Activated CD4-positive, alpha-beta T cell treated with anti-CD3 and anti-CD28 coated beads for 24 hours (primary cell): ENCODE measurements at regions not wholly inside any gene's neighbourhood (a gene's known extent, or its start where the extent isn't known, plus 50 kb on each side); places are given as distances from the start of the nearest gene placed in this dataset.
A peak's percentile ranks its signal among the peaks of the same experiment; 100 is the strongest.

Experiments used
- DNase-seq, 2 donors: peaks; one replicate each; pipeline ENCODE4 v3.0.0-alpha.2; 2020; ENCODE audit warnings: low read depth in 2 of 2

GRCh38 chr4:57492251-57492878 lies 382.2 kb upstream of the IGFBP7 start:
- no peak for DNase-seq

- no peak for DNase-seq
Observed at GRCh38 chr4:57491388-57491787, 381.2 kb upstream of the IGFBP7 start.

- DNase-seq, result no peak
Observed at GRCh38 chr4:57490520-57491255, 380.5 kb upstream of the IGFBP7 start.

- DNase-seq, result no peak
Observed at GRCh38 chr4:57488366-57489162, 378.4 kb upstream of the IGFBP7 start.

- DNase-seq, result no peak
Observed at GRCh38 chr4:57475424-57475823, 365.2 kb upstream of the IGFBP7 start.

GRCh38 chr4:57465321-57466056 lies 355.3 kb upstream of the IGFBP7 start:
- no peak for DNase-seq

- DNase-seq, result no peak
Observed at GRCh38 chr4:57462843-57463242, 352.7 kb upstream of the IGFBP7 start.

- DNase-seq, result no peak
Observed at GRCh38 chr4:57460967-57461366, 350.8 kb upstream of the IGFBP7 start.

- DNase-seq, result no peak
Observed at GRCh38 chr4:57448901-57449300, 338.7 kb upstream of the IGFBP7 start.

- no peak for DNase-seq
Observed at GRCh38 chr4:57448452-57448851, 338.3 kb upstream of the IGFBP7 start.

- DNase-seq, result no peak
Observed at GRCh38 chr4:57446266-57446665, 336.1 kb upstream of the IGFBP7 start.

GRCh38 chr4:57445686-57446085 lies 335.5 kb upstream of the IGFBP7 start:
- no peak for DNase-seq

GRCh38 chr4:57444671-57445070 lies 334.5 kb upstream of the IGFBP7 start:
- DNase-seq, result no peak

GRCh38 chr4:57443787-57444186 lies 333.6 kb upstream of the IGFBP7 start:
- no peak for DNase-seq

- DNase-seq, result no peak
Observed at GRCh38 chr4:57443308-57443707, 333.1 kb upstream of the IGFBP7 start.

GRCh38 chr4:57442831-57443291 lies 332.7 kb upstream of the IGFBP7 start:
- DNase-seq, result no peak

- DNase-seq, result no peak
Observed at GRCh38 chr4:57442241-57442640, 332.1 kb upstream of the IGFBP7 start.

GRCh38 chr4:57437649-57438048 lies 327.5 kb upstream of the IGFBP7 start:
- no peak for DNase-seq

- DNase-seq, result no peak
Observed at GRCh38 chr4:57435300-57435699, 325.1 kb upstream of the IGFBP7 start.

GRCh38 chr4:57430726-57431125 lies 320.5 kb upstream of the IGFBP7 start:
- DNase-seq, result no peak

- DNase-seq, result peak in 1 of 2 donors; percentile 15
Observed at GRCh38 chr4:57426779-57427395, 316.7 kb upstream of the IGFBP7 start.
